ENCODE measurements at regions not wholly inside any gene's neighbourhood (a gene's known extent, or its start where the extent isn't known, plus 50 kb on each side); places are given as distances from the start of the nearest gene placed in this dataset.

DNA sequence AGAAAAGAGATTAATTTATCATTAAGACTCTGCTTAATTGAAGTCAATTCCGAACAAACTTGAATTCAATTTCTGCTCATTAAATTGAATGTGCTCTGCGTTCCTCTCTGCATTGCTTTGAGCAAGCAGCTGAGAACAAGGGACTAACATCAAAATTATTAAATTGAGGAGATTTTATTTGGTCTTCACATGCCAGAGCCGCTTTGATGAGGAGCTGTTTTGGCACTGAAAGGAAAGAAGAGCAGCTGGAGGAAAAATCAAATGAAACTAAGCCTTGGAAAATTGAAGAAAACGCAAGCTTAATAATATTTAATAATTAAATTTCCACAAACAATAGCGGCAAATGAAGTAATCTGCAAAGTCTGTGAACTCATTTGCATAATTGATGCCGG lies 222.0 kb upstream of the PKN2 start:
- Mint-ChIP-seq H3K36me3 (ENCODE audit: low read depth) (no peaks in the 10 kb centered on the region), H3K4me1 (peaks cover 4% of the 10 kb centered on the region), H3K9me3 (no peaks in the 10 kb centered on the region), H3K27me3 (ENCODE audit: low read depth, poor library complexity) (peaks cover 3% of the 10 kb centered on the region), H3K27ac (no peak overlapping the region), H3K4me3 (peak overlapping the region; percentile 83)
- no peak for DNase-seq
- TF ChIP-seq, protein P1, sequence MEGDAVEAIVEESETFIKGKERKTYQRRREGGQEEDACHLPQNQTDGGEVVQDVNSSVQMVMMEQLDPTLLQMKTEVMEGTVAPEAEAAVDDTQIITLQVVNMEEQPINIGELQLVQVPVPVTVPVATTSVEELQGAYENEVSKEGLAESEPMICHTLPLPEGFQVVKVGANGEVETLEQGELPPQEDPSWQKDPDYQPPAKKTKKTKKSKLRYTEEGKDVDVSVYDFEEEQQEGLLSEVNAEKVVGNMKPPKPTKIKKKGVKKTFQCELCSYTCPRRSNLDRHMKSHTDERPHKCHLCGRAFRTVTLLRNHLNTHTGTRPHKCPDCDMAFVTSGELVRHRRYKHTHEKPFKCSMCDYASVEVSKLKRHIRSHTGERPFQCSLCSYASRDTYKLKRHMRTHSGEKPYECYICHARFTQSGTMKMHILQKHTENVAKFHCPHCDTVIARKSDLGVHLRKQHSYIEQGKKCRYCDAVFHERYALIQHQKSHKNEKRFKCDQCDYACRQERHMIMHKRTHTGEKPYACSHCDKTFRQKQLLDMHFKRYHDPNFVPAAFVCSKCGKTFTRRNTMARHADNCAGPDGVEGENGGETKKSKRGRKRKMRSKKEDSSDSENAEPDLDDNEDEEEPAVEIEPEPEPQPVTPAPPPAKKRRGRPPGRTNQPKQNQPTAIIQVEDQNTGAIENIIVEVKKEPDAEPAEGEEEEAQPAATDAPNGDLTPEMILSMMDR (IDR thresholded peaks at IDR 0.05): no peak

DNA sequence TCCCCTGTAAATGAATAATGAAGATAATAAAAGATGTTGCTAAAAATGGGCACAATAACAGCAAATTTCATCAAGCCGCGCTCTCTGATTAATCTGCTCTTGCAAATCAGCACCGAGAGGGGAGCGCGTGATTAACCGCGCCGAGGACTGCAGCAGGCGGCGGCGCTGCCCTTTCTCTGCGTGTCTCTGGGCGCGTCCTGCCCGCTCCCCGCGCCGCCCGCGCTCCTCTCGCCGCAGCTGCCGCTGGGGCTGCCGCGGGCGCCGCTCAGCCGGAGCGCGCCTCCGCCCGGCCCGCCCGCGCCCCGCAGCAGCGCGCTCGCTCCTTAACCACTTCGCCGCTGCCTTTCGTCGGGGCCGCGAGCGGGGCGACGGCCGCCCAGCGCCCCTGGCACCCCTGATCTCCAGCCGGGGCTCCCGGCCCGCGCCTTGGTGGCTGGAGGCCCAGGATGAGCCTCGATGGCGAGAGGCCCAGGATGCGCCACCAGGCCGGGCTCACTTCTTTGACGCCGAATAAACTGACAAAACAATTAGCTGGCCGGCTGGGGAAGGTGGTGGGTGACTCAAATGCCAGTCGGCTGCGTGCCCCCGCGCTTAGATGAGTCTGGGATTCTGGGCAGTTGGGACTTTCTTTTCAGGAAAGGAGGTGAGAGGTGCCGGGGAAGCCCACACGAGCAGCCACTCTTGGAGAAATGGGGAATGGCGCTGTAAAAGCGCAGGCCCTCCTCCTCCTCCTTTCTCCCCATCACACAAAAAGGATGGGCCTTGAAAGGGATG lies 221.4 kb upstream of the PKN2 start:
- Mint-ChIP-seq H3K4me1 (peaks cover 4% of the 10 kb centered on the region), H3K27ac (no peak overlapping the region), H3K36me3 (ENCODE audit: low read depth) (no peaks in the 10 kb centered on the region), H3K27me3 (ENCODE audit: low read depth, poor library complexity) (peaks cover 3% of the 10 kb centered on the region), H3K4me3 (peak overlapping the region; percentile 83), H3K9me3 (peaks cover 3% of the 10 kb centered on the region)
- peak; percentile 70 for DNase-seq
- TF ChIP-seq, protein P1 (IDR thresholded peaks at IDR 0.05): no peak

DNA sequence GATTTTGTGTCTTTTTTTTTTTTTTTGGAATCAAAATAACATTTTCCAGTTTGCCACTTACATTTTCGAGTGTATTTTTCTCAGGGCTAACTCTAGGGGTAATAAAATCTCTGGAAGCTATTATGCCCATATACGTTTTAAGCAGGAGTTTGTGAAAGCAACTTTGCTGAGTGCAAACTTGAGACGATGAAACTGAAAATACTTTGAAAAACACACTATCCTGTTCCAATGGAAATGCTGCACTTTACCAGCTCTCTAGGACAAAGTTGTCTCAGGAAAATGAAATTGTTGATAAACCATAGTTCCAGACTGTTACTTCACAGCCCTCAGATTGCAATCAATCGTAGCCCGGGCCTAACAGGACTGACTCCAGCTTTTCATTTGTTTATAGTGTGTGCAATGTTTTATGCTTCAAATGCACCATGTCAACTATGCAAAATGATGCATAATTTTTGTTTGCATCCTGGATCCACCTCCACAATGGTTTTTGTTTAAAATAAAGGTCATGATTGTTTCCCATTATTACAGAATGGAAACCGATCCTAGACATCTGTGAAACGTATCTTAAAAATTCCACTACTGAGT lies 220.6 kb upstream of the PKN2 start:
- H3K27ac Mint-ChIP-seq: no peak overlapping the region
- H3K27me3 Mint-ChIP-seq (ENCODE audit: low read depth, poor library complexity): peaks cover 3% of the 10 kb centered on the region
- DNase-seq: no peak
- no peaks in the 10 kb centered on the region for H3K36me3 Mint-ChIP-seq (ENCODE audit: low read depth)
- H3K4me1 Mint-ChIP-seq: peaks cover 4% of the 10 kb centered on the region
- peaks cover 8% of the 10 kb centered on the region for H3K9me3 Mint-ChIP-seq
- H3K4me3 Mint-ChIP-seq: peak overlapping the region; percentile 80
- TF ChIP-seq, protein P1 (IDR thresholded peaks at IDR 0.05): no peak

DNA sequence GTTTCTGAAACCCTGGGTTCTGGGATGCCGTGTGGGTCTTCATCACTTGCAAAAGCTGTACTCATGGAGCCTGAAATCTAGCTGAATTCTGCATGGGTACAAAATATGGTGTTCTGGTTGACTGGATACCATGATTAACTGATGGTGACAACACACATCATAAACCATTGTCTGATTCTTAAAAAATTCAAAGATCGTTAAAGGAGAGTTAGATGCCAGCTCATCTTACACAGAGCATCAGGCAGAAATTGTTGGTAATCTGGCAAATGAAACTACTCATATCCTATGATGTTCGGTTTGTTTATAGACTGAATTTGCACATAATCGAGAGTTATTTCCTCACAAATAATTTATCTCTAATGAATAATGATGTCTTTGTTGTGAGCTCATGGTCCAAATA lies 218.1 kb upstream of the PKN2 start:
- H3K9me3 Mint-ChIP-seq: peaks cover 8% of the 10 kb centered on the region
- TF ChIP-seq, protein P1 (IDR thresholded peaks at IDR 0.05): no peak

DNA sequence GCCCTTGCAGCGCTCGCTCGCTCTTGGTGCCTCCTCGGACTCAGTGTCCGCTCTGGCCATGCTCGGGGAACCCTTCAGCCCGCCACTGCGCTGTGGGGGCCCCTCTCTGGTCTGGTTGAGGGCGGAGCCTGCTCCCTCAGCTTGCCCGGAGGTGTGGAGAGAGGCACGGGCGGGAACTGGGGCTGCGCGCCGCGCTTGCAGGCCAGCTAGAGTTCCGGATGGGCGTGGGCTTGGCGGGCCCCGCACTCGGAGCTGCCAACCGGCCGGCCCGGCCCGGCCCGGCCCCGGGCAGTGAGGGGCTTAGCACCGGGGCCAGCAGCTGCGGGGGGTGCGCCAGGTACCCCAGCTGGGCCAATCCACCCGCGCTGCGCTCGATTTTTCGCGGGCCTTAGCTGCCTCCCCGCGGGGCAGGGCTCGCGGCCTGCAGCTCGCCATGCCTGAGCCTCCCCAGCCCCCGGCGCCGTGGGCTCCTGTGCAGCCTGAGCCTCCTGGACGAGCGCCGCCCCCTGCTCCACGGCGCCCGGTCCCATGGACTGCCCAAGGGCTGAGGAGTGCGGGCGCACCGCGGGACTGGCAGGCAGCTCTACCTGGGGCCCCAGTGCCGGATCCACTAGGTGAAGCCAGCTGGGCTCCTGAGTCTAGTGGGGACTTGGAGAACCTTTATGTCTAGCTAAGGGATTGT lies 217.0 kb upstream of the PKN2 start:
- Mint-ChIP-seq H3K36me3 (ENCODE audit: low read depth) (no peaks in the 10 kb centered on the region), H3K9me3 (peaks cover 8% of the 10 kb centered on the region), H3K27me3 (ENCODE audit: low read depth, poor library complexity) (peaks cover 3% of the 10 kb centered on the region), H3K4me1 (peaks cover 13% of the 10 kb centered on the region), H3K27ac (no peak overlapping the region), H3K4me3 (no peak overlapping the region)
- no peak for DNase-seq
- TF ChIP-seq, protein P1 (IDR thresholded peaks at IDR 0.05): no peak

More for the DNA sequence above, 218.1 kb upstream of the PKN2 start:
- no peaks in the 10 kb centered on the region for H3K36me3 Mint-ChIP-seq (ENCODE audit: low read depth)
- no peak for DNase-seq
- H3K4me3 Mint-ChIP-seq: no peak overlapping the region
- peaks cover 3% of the 10 kb centered on the region for H3K27me3 Mint-ChIP-seq (ENCODE audit: low read depth, poor library complexity)
- H3K27ac Mint-ChIP-seq: no peak overlapping the region
- H3K4me1 Mint-ChIP-seq: peaks cover 13% of the 10 kb centered on the region
